ENCODE measurements at regions not wholly inside any gene's neighbourhood (a gene's known extent, or its start where the extent isn't known, plus 50 kb on each side); places are given as distances from the start of the nearest gene placed in this dataset.
A peak's percentile ranks its signal among the peaks of the same experiment; 100 is the strongest.
"Not testable (repeated sequence)": the region's sequence is repeated elsewhere in the genome, so short reads cannot be mapped to it uniquely, and the experiment has no call there.

- DNase-seq (ENCODE audit: low read depth), result no peak
Measured at GRCh38 chr2:156933645-156934225, 323.8 kb upstream of the GALNT5 start.

GRCh38 chr2:156935616-156936015 lies 321.9 kb upstream of the GALNT5 start:
- DNase-seq (ENCODE audit: low read depth), result no peak

DNA sequence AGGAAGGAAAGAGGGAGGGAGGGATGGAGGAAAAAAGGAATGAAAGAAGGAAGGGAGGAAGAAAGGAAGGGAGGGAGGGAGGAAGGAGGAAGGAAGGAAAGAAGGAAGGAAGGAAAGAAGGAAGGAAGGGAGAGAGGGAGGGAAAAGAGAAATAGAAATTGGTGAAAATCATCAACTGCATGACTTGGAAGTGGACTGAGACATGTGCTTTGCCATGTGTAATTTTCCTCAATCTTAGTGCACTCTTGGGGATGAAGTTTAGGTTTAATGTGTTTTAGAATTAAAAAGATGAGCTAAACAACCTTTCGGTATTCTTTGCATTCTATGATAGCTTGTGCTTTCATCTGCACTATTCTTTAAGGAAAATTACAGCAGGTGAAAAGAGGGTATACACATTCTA lies 320.1 kb upstream of the GALNT5 start:
- DNase-seq (ENCODE audit: low read depth), result no peak

DNA sequence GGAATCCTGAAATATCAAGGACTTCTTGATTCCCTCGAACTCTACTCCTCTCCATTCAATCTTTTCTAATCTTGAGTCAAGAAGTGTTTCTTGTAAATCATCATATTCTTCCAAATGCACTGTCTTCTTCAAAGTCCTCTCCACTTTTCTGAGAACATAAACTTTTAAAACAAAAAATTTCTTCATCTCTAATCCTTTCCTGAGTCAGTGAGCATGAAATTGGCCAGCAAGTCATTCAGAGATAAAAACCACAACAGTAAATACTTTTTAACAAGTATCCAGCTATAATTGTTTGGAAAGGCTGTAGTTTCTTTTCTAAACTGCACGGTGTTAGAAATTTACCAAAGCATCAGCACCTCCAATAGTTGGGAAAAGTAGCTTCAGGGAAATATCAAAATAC lies 312.6 kb upstream of the GALNT5 start:
- DNase-seq (ENCODE audit: low read depth), result peak; percentile 53

GRCh38 chr2:156947261-156947660 lies 310.2 kb upstream of the GALNT5 start:
- no peak for DNase-seq (ENCODE audit: low read depth)

- no peak for DNase-seq (ENCODE audit: low read depth)
Measured at GRCh38 chr2:156955701-156956100, 301.8 kb upstream of the GALNT5 start.

GRCh38 chr2:156956161-156956560 lies 301.3 kb upstream of the GALNT5 start:
- no peak for DNase-seq (ENCODE audit: low read depth)

- no peak for DNase-seq (ENCODE audit: low read depth)
Measured at GRCh38 chr2:156958374-156958773, 299.1 kb upstream of the GALNT5 start.

GRCh38 chr2:156959481-156959880 lies 298.0 kb upstream of the GALNT5 start:
- DNase-seq (ENCODE audit: low read depth), result no peak

GRCh38 chr2:156982615-156983014 lies 274.9 kb upstream of the GALNT5 start:
- no peak for DNase-seq (ENCODE audit: low read depth)

GRCh38 chr2:156986339-156986988 lies 271.0 kb upstream of the GALNT5 start:
- DNase-seq (ENCODE audit: low read depth), result no peak

GRCh38 chr2:156999661-157000060 lies 257.8 kb upstream of the GALNT5 start:
- DNase-seq (ENCODE audit: low read depth), result no peak

DNA sequence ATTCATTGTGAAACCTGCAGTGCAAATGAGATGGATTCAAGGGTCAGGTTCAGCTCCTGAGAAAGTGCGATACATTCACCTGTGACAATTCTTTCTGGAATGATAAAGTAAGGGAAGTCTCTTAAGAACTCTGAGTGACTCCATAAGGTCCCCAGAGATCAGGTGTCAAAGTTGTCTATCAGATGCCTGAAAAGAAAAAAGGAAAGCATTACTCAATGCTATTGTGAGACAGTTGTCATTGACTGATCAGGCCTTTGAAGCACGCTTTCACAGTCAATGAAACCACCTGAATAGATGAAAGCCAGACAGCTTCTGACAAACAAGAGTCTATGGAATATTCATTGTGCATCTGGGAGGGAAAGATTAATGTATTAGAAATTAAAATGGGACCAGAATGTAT lies 252.7 kb upstream of the GALNT5 start:
- DNase-seq (ENCODE audit: low read depth), result no peak

DNA sequence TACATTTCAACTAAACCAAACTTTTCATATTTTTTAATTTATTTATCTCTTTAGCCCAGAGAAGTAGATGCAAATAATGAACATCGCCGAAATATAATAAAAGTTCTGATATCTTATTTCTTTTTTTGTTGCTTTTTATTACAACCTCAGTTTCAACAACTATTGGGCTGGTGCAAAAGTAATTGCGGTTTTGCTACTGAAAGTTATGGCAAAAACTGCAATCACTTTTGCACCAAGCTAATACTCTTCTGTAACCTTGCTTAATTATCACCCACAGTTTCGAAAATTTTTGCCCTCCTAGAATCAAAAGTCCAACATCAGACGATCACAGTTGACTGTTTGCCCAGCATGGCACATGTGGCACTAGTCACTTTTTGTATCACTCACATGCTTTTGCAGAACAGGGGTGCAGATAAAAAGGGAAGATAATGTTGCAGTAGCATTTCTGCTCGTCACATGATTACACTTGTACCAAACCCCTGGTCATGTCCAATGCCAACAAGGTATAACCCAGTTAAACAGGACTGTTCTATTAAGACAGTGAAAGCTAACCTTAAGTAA lies 242.4 kb upstream of the GALNT5 start:
- DNase-seq (ENCODE audit: low read depth), result no peak

DNA sequence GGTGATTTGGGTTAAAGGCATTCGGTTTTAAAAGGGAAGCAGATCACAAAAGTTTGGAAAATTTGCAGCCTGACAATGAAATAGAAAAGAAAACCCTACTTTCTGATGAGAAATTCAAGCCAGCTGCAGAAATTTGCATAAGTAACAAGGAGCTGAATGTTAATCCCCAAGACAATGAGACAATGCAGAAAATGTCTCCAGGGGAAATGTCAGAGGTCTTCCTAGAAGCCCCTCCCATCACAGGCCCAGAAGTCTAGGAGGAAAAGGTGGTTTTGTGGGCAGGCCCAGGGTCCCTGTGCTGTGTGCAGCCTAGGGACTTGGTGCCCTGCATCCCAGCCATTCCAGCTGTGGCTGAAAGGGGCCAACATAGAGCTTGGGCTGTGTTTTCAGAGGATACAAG lies 234.2 kb upstream of the GALNT5 start:
- DNase-seq (ENCODE audit: low read depth), result not testable (repeated sequence)

- no peak for DNase-seq (ENCODE audit: low read depth)
Measured at GRCh38 chr2:157024129-157024528, 233.4 kb upstream of the GALNT5 start.

- DNase-seq (ENCODE audit: low read depth), result peak; percentile 87
Measured at GRCh38 chr2:157032017-157032416, 225.5 kb upstream of the GALNT5 start.

DNA sequence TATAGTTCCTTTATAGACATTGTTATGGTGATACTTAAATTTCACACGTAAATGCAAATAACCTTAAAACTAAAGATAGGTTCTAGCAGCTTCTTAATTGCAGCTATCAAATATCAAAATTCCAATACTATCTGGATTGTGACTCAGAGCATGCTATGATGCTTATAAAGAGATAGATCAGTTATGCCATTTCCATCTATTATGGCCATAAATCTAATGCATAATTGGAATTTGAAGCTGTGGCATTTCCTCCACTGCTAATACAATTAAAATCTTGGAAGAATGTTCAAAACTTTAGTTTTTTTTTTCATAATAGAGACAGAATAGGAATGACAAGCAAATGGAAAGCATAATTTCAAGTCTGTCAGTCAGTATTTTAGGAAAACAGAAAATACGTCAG lies 220.8 kb upstream of the GALNT5 start:
- DNase-seq (ENCODE audit: low read depth), result no peak

GRCh38 chr2:157043786-157044185 lies 213.7 kb upstream of the GALNT5 start:
- no peak for DNase-seq (ENCODE audit: low read depth)

DNA sequence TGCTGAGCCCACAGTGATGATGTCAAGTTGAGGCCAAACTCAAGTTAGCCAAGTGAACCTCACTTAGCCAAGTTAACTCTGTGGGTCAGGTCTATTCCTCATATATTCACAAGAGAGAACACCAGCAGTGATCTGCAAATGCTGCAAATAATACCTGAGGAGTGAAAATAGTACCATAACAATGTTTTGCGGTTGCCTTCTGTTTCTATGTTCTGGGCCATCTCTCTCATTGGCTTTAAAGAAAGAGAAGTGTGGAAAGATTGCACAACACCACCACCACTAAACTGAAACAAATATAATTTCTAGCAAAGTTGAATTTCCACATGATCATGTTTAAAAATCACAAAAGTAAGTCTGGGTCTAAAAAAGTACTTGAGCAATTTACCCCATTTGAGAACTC lies 211.1 kb upstream of the GALNT5 start:
- no peak for DNase-seq (ENCODE audit: low read depth)

DNA sequence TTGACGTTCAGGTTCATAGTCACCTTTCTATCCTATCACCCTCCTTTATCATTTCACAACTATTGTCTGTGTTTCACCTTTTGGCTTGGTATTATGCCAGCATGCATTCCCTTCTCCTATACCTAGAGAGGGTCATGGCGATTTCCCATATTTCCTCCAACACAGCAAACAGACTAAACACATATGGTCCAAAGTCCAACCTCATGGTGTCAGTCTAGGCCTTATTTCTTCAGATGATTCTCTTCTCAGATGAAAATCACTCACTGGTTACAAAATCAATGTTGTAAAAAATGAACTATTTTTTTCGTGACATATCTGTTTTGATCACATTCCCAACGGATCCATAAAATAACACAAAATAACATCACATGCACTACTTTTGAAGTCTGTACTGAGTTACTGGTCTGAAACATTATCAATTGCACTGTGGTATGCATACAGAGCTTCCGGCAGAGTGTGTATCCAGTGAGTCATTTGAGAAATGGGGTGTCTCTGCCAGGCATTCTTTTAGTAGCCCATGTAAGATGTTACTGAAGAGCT lies 204.8 kb upstream of the GALNT5 start:
- DNase-seq (ENCODE audit: low read depth), result peak; percentile 87

DNA sequence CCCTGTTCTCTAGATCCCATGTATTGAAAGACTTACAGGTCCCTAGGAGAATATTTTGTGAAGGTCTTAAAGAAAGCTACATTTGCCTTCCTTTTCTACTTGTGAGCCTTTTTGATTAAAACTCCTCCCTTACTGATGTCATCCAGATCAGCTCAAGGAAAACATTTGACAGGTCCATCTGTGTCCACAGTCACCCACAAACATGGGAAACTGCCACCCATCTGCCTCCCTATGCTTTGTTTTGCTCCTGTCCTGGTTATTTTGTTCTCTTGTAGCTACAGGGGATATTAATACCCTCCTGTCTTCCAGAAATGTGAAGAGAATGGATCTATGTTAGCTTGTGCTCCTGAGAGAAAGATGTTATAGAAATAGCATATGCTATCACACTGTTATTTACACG lies 203.6 kb upstream of the GALNT5 start:
- no peak for DNase-seq (ENCODE audit: low read depth)

DNA sequence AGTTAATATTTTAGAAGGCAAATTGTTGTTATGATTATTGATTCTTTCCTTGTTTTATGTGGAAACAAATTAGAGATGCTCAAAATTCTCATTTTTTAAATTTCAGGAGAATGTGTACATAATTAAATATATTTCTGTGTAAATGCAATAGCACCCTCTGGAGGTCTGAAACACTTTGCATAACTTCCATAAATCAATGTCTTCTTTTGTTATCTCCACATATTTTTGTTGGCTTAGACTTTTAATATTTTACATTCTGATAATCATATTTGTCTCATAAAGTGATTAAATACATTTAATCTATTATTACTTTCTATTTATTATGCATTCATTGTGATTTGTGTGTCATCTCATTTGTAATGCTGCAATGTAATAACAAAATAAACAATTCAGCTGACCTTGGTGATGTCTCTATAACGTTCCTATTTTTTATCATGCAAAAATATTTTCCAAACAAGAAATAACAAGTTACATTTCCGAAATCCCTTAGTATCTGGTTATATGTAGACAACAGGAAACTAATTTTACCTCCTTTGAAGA lies 201.8 kb upstream of the GALNT5 start:
- DNase-seq (ENCODE audit: low read depth), result peak; percentile 66

Data from amniotic epithelial cell (primary cell).